NCI-H2227 (cell line): ENCODE measurements at regions not wholly inside any gene's neighbourhood (a gene's known extent, or its start where the extent isn't known, plus 50 kb on each side); places are given as distances from the start of the nearest gene placed in this dataset.

Experiments used
- DNase-seq: peaks from one replicate; lab custom pipeline; 2025; ENCODE audit not compliant: unreplicated experiment; lab: John Stamatoyannopoulos, UW

- no peak for DNase-seq
Observed at GRCh38 chr3:27935492-27935891, 213.4 kb upstream of the EOMES start.

- no peak for DNase-seq
Observed at GRCh38 chr3:27939521-27939920, 217.4 kb upstream of the EOMES start.

- DNase-seq, result no peak
Observed at GRCh38 chr3:27939940-27940339, 217.8 kb upstream of the EOMES start.

GRCh38 chr3:27943106-27943505 lies 221.0 kb upstream of the EOMES start:
- no peak for DNase-seq

- no peak for DNase-seq
Observed at GRCh38 chr3:27945229-27945628, 223.1 kb upstream of the EOMES start.

- DNase-seq, result no peak
Observed at GRCh38 chr3:27960133-27960532, 238.0 kb upstream of the EOMES start.

GRCh38 chr3:27963519-27963918 lies 241.4 kb upstream of the EOMES start:
- no peak for DNase-seq

- DNase-seq, result no peak
Observed at GRCh38 chr3:27971600-27971999, 249.5 kb upstream of the EOMES start.

- no peak for DNase-seq
Observed at GRCh38 chr3:27976933-27977332, 254.8 kb upstream of the EOMES start.

- DNase-seq, result no peak
Observed at GRCh38 chr3:27978440-27978839, 256.3 kb upstream of the EOMES start.

- DNase-seq, result no peak
Observed at GRCh38 chr3:27985369-27986035, 255.9 kb upstream of the CMC1 start.

- no peak for DNase-seq
Observed at GRCh38 chr3:27986234-27986879, 255.1 kb upstream of the CMC1 start.

- DNase-seq, result no peak
Observed at GRCh38 chr3:27990324-27990723, 251.1 kb upstream of the CMC1 start.

- no peak for DNase-seq
Observed at GRCh38 chr3:27990837-27991236, 250.6 kb upstream of the CMC1 start.

- no peak for DNase-seq
Observed at GRCh38 chr3:27993051-27993450, 248.4 kb upstream of the CMC1 start.

- no peak for DNase-seq
Observed at GRCh38 chr3:28000608-28001007, 240.8 kb upstream of the CMC1 start.

- no peak for DNase-seq
Observed at GRCh38 chr3:28008235-28008634, 233.2 kb upstream of the CMC1 start.

- no peak for DNase-seq
Observed at GRCh38 chr3:28012830-28013229, 228.6 kb upstream of the CMC1 start.

GRCh38 chr3:28013864-28014473 lies 227.4 kb upstream of the CMC1 start:
- DNase-seq, result no peak

- DNase-seq, result no peak
Observed at GRCh38 chr3:28018925-28019718, 222.3 kb upstream of the CMC1 start.

- no peak for DNase-seq
Observed at GRCh38 chr3:28019740-28020139, 221.7 kb upstream of the CMC1 start.

GRCh38 chr3:28022916-28023315 lies 218.5 kb upstream of the CMC1 start:
- no peak for DNase-seq
